Sigmoid colon (tissue), 6 donors: ENCODE measurements at regions not wholly inside any gene's neighbourhood (a gene's known extent, or its start where the extent isn't known, plus 50 kb on each side); places are given as distances from the start of the nearest gene placed in this dataset.
"Not testable (repeated sequence)": the region's sequence is repeated elsewhere in the genome, so short reads cannot be mapped to it uniquely, and the experiment has no call there.

Source experiments
- DNase-seq: peaks from one replicate; pipeline ENCODE4 v3.0.0-alpha.2; 2019
- H3K27ac ChIP-seq, 4 donors: fragments of 200-600 bp; sonication (generic); one replicate each; pipeline ENCODE4 v1.5.1; 2016 to 2019; ENCODE audit warnings: mild to moderate bottlenecking in 1 of 4
- H3K27me3 ChIP-seq, 3 donors: fragments of 200-600 bp; sonication (generic); one replicate each; pipeline ENCODE4 v1.5.1; 2019; ENCODE audit warnings: mild to moderate bottlenecking in 1 of 3
- H3K36me3 ChIP-seq, 4 donors: fragments of 200-600 bp; sonication (generic); one replicate each; pipeline ENCODE4 v1.5.1; 2016 to 2019
- H3K4me1 ChIP-seq, 4 donors: fragments of 200-600 bp; sonication (generic); one replicate each; pipeline ENCODE4 v1.5.1; 2017 to 2019
- H3K4me3 ChIP-seq, 4 donors: fragments of 200-600 bp; sonication (generic); one replicate each; pipeline ENCODE4 v1.5.1; 2017 to 2019; ENCODE audit warnings: mild to moderate bottlenecking in 2 of 4, moderate library complexity in 1 of 4
- H3K9me3 ChIP-seq, 4 donors: fragments of 200-600 bp in 3 of 4; sonication (generic) in 3 of 4; one replicate each; pipeline versions ENCODE4 v1.5.1 to v1.6.1; 2013 to 2019
- EP300 ChIP-seq, 4 donors: sonication (generic); formaldehyde crosslinking; IDR thresholded peaks; one replicate each; pipeline ENCODE4 v1.6.1; 2017; ENCODE audit warnings: antibody characterized with exemption in 4 of 4
- POLR2A ChIP-seq, 2 donors: fragments of 450-650 bp; IDR thresholded peaks; one replicate each; pipeline ENCODE4 v1.6.1; 2016; ENCODE audit warnings: antibody characterized with exemption in 2 of 2, mild to moderate bottlenecking in 2 of 2, moderate library complexity in 2 of 2
- POLR2AphosphoS5 ChIP-seq, 4 donors: sonication (generic); formaldehyde crosslinking; IDR thresholded peaks; one replicate each; pipeline ENCODE4 v1.6.1; 2017; ENCODE audit warnings: antibody characterized with exemption in 4 of 4
- whole genome bisulfite sequencing, 2 donors: extraction: QIAGEN DNeasy Blood & Tissue Kit; methylation state at CpG; one replicate each; pipeline ENCODE4 v1.1.7; 2013; 5-methylcytosine and 5-hydroxymethylcytosine counted together
- intact Hi-C: fragments of 100-400 bp; cut with DNase I; formaldehyde crosslinking; loops from one replicate; pipeline ENCODE4 v1.15.1; 2023
- TF ChIP-seq, protein P1 (sequence below), 4 experiments: fragments of 450-650 bp in 3 of 4; fragments of 200-600 bp in 1 of 4; IDR thresholded peaks; one replicate each; pipeline ENCODE4 v1.5.1; 2016 to 2019; ENCODE audit warnings: antibody characterized with exemption in 4 of 4, mild to moderate bottlenecking in 3 of 4, moderate library complexity in 2 of 4
- donor health status: healthy with polysubstance abuse.
- donor health status: healthy.

DNA sequence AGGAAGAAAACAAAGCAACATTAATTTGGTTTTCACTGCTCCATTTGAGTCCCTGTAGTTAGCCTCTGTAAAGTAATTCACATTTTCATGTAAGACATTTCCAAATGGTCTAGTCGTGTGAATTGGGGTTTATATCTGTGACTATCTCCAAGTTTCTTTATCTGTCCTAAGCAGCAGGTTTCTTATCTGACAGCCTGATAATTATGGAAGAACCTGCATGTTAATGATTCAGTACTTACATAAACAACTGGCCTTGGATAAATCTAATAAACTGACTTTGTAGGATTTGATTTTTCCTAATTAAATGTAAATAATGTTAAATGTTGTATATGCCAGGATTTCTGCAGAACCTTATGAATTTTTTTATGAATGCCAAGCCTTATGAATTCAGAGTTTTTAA lies 964.9 kb downstream of the NR2F1-AS1 start:
- H3K4me1 ChIP-seq, result no peaks in the 10 kb centered on the region
- peaks cover 0 to 7% (median 0%) of the 10 kb centered on the region in 4 donors for H3K9me3 ChIP-seq
- no peak overlapping the region for H3K4me3 ChIP-seq
- WGBS, 2 donors, result 8 to 25% methylated on average over 1 of the region's 1 CpG
- no peak for TF ChIP-seq POLR2AphosphoS5 (IDR thresholded peaks at IDR 0.05)
- TF ChIP-seq, protein P1, sequence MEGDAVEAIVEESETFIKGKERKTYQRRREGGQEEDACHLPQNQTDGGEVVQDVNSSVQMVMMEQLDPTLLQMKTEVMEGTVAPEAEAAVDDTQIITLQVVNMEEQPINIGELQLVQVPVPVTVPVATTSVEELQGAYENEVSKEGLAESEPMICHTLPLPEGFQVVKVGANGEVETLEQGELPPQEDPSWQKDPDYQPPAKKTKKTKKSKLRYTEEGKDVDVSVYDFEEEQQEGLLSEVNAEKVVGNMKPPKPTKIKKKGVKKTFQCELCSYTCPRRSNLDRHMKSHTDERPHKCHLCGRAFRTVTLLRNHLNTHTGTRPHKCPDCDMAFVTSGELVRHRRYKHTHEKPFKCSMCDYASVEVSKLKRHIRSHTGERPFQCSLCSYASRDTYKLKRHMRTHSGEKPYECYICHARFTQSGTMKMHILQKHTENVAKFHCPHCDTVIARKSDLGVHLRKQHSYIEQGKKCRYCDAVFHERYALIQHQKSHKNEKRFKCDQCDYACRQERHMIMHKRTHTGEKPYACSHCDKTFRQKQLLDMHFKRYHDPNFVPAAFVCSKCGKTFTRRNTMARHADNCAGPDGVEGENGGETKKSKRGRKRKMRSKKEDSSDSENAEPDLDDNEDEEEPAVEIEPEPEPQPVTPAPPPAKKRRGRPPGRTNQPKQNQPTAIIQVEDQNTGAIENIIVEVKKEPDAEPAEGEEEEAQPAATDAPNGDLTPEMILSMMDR (IDR thresholded peaks at IDR 0.05), result no peak
- TF ChIP-seq POLR2A (IDR thresholded peaks at IDR 0.05), result no peak
- no peak for TF ChIP-seq EP300 (IDR thresholded peaks at IDR 0.05)
- H3K36me3 ChIP-seq, result no peaks in the 10 kb centered on the region
- H3K27ac ChIP-seq, result no peak overlapping the region
- DNase-seq, result no peak
- no peaks in the 10 kb centered on the region for H3K27me3 ChIP-seq
- intact Hi-C loops, result no loop called here

DNA sequence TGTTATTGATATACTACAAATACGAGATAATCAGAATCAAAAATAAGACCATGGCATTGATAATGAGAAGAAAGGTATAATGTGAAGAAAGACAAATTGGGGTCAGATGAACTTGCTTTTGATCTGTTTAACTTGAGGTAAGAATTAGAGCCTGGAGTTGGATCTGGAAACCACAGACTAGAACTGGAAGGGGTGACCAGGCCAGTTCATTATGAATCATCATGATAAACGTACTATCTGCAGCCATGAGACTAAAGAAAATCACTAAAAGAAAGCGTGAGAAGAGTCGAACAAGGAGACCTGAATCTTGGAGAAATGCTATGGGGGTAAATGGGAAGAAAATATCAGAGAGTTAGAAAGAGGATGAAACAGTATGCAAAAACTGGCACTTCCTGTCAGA lies 967.5 kb downstream of the NR2F1-AS1 start:
- H3K27ac ChIP-seq, result no peak overlapping the region
- intact Hi-C loops, result no loop called here
- WGBS, 2 donors, result 90 to 92% methylated on average over 4 of the region's 4 CpGs
- TF ChIP-seq, protein P1 (IDR thresholded peaks at IDR 0.05), result no peak
- no peak for TF ChIP-seq POLR2A (IDR thresholded peaks at IDR 0.05)
- TF ChIP-seq EP300 (IDR thresholded peaks at IDR 0.05), result no peak
- TF ChIP-seq POLR2AphosphoS5 (IDR thresholded peaks at IDR 0.05), result no peak
- H3K27me3 ChIP-seq, result no peaks in the 10 kb centered on the region
- H3K4me1 ChIP-seq, result no peaks in the 10 kb centered on the region
- H3K9me3 ChIP-seq, result peaks cover 0 to 2% (median 0%) of the 10 kb centered on the region in 4 donors
- H3K4me3 ChIP-seq, result no peak overlapping the region
- no peak for DNase-seq
- no peaks in the 10 kb centered on the region for H3K36me3 ChIP-seq

DNA sequence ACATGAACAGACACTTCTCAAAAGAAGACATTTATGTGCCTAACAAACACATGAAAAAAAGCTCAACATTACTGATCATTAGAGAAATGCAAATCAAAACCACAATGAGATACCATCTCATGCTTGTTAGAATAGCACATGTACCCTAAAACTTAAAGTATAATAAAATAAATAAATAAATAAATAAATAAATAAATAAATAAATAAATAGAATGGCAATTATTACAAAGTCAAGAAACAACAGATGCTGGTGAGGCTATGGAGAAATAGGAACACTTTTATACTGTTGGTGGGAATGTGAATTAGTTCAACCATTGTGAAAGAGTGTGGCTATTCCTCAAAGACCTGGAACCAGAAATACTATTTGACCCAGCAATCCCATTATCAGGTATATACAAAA lies 970.6 kb downstream of the NR2F1-AS1 start:
- H3K4me3 ChIP-seq, H3K4me1 ChIP-seq, H3K36me3 ChIP-seq, H3K27ac ChIP-seq, DNase-seq, H3K27me3 ChIP-seq, intact Hi-C loops, H3K9me3 ChIP-seq: not testable (repeated sequence)

DNA sequence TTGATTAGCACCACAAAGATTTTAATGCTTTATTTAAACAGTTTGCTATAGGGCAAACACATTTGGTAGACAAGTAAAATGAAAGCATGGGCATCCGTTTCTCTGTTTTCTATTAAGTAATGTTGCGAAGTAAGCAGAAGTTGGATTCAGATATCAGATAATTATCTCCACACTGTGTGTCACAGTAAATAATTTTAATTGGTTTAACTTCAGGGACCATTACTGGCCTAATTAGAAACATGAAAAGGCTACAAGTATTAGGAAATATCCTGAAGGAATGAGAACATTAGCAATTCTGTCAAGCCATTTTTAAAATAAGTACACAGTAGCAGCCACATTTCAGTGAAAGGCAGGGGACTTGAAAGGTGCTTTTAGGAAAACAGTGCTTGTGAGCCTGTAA lies 975.4 kb downstream of the NR2F1-AS1 start:
- Histone ChIP-seq H3K4me3 (no peak overlapping the region), H3K27me3 (no peaks in the 10 kb centered on the region), H3K9me3 (no peaks in the 10 kb centered on the region), H3K36me3 (no peaks in the 10 kb centered on the region), H3K27ac (no peak overlapping the region), H3K4me1 (no peaks in the 10 kb centered on the region)
- 83 to 92% methylated on average over 2 of the region's 2 CpGs for WGBS, 2 donors
- intact Hi-C loops, result no loop called here
- DNase-seq, result no peak
- TF ChIP-seq POLR2A (IDR thresholded peaks at IDR 0.05) (no peak), EP300 (IDR thresholded peaks at IDR 0.05) (no peak), POLR2AphosphoS5 (IDR thresholded peaks at IDR 0.05) (no peak)
- TF ChIP-seq, protein P1 (IDR thresholded peaks at IDR 0.05), result no peak

DNA sequence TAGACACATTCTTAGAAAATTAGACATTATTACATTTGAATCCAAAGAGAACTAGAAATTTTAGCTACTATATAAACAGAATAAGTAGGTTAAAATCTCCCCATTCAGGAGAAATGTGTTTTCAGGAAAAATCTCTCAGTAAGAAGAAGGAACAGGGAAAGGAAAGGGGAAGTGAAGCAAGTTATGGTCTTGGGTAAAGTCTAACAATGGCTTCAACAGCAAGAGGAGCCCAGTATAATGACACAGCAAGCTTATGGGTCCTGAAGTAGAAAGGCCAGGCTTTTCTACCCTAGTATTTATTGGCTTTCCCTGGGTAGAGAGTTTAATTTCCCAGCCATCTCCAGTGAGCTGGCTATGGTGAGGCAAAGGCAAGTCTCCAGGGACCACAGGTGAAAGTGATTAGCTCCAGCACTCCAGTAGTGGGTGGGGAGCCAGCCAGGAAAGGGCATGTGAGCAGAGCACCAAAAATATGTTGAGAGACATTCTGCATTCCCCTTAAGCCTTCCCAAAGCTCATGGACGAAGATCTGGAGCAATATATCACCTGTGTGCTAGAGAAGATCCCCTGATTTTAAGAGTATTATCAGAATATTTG lies 981.7 kb downstream of the NR2F1-AS1 start:
- DNase-seq, result no peak
- Histone ChIP-seq H3K27ac (no peak overlapping the region), H3K4me1 (no peaks in the 10 kb centered on the region), H3K36me3 (no peaks in the 10 kb centered on the region), H3K27me3 (no peaks in the 10 kb centered on the region), H3K4me3 (no peak overlapping the region), H3K9me3 (no peaks in the 10 kb centered on the region)
- TF ChIP-seq, protein P1 (IDR thresholded peaks at IDR 0.05), result no peak
- TF ChIP-seq EP300 (IDR thresholded peaks at IDR 0.05), result no peak
- TF ChIP-seq POLR2AphosphoS5 (IDR thresholded peaks at IDR 0.05), result no peak
- 71 to 78% methylated on average over 1 of the region's 1 CpG for WGBS, 2 donors
- intact Hi-C loops, result no loop called here
